ENCODE measurements at regions not wholly inside any gene's neighbourhood (a gene's known extent, or its start where the extent isn't known, plus 50 kb on each side); places are given as distances from the start of the nearest gene placed in this dataset.

GRCh38 chr12:43241986-43242385, 310.0 kb downstream of the ADAMTS20 start:
- DNase-seq (ENCODE audit: low read depth, low spot score) (no peak), FAIRE-seq (no peak), ATAC-seq (no peak)
- no peak overlapping the region for H3K27ac ChIP-seq (ENCODE audit: control insufficient read depth, insufficient read depth)
- no peaks in the 10 kb centered on the region for H4K20me1 ChIP-seq (ENCODE audit: control insufficient read depth, insufficient read depth)
- H3K4me2 ChIP-seq (ENCODE audit: control insufficient read depth, insufficient read depth), result no peak overlapping the region
- H2AFZ ChIP-seq (ENCODE audit: control insufficient read depth, low read depth, low read length), result no peak overlapping the region
- BruUV-seq (replicated peaks), result no TSS peak
- H3K9ac ChIP-seq (ENCODE audit: control insufficient read depth, insufficient read depth, low read length), result no peak overlapping the region
- H3K79me2 ChIP-seq (ENCODE audit: control insufficient read depth, insufficient read depth, low read length), result no peaks in the 10 kb centered on the region
- H3K27me3 ChIP-seq (replicated peaks in 1 of 2; ENCODE audit: control insufficient read depth in 2 of 2, insufficient read depth in 2 of 2, low read length in 1 of 2), result no peaks in the 10 kb centered on the region
- SMC1A ChIA-PET (ENCODE audit: uncharacterized antibody, unreplicated experiment), result no interaction called here
- RAD21 ChIA-PET (ENCODE audit: unreplicated experiment), result no interaction called here
- no peaks in the 10 kb centered on the region for H3K9me3 ChIP-seq (replicated peaks; ENCODE audit: control insufficient read depth, insufficient read depth, low read length)
- TF ChIP-seq BMI1 (IDR thresholded peaks at IDR 0.05; ENCODE audit: borderline replicate concordance) (no peak), NFXL1 (IDR thresholded peaks at IDR 0.05; ENCODE audit: borderline replicate concordance) (no peak), RAD51 (IDR thresholded peaks at IDR 0.05) (no peak), NR2C2 (IDR thresholded peaks at IDR 0.05; ENCODE audit: borderline replicate concordance, control insufficient read depth, insufficient read length, low read depth) (no peak), CHD4 (IDR thresholded peaks at IDR 0.05) (no peak), HDAC2 (IDR thresholded peaks at IDR 0.05) (no peak), MYC (IDR thresholded peaks at IDR 0.05; ENCODE audit: insufficient read depth, insufficient read length, insufficient replicate concordance, low read length, severe bottlenecking) (no peak), E2F8 (IDR thresholded peaks at IDR 0.05; ENCODE audit: low read depth, partially characterized antibody) (no peak), CREB1 (IDR thresholded peaks at IDR 0.05; ENCODE audit: low read depth) (no peak), PAX8 (IDR thresholded peaks at IDR 0.05) (no peak)
- TF ChIP-seq, protein P1, sequence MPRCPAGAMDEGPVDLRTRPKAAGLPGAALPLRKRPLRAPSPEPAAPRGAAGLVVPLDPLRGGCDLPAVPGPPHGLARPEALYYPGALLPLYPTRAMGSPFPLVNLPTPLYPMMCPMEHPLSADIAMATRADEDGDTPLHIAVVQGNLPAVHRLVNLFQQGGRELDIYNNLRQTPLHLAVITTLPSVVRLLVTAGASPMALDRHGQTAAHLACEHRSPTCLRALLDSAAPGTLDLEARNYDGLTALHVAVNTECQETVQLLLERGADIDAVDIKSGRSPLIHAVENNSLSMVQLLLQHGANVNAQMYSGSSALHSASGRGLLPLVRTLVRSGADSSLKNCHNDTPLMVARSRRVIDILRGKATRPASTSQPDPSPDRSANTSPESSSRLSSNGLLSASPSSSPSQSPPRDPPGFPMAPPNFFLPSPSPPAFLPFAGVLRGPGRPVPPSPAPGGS (IDR thresholded peaks at IDR 0.05; ENCODE audit: borderline replicate concordance, insufficient read depth, low read depth, low read length, poor library complexity, severe bottlenecking), result no peak
- CTCF ChIA-PET, result no interaction called here
- no peaks in the 10 kb centered on the region for H3K36me3 ChIP-seq (ENCODE audit: control insufficient read depth in 2 of 2, insufficient read depth in 2 of 2, low read length in 1 of 2)
- no peaks in the 10 kb centered on the region for H3K4me1 ChIP-seq (ENCODE audit: control insufficient read depth, insufficient read depth, low read length)
- intact Hi-C loops (cut with micrococcal nuclease; ENCODE audit: unreplicated experiment) (no loop called here), in situ Hi-C loops (cut with MboI) (no loop called here)
- H3K4me3 ChIP-seq, result no peak overlapping the region
- POLR2A ChIA-PET, result no interaction called here
- 84% methylated on average over 2 of the region's 2 CpGs for WGBS (ENCODE audit: insufficient coverage, insufficient replicate concordance, low lambda C conversion rate, missing lambda C conversion rate)

Measured in GM12878 (cell line).